ENCODE measurements at regions not wholly inside any gene's neighbourhood (a gene's known extent, or its start where the extent isn't known, plus 50 kb on each side); places are given as distances from the start of the nearest gene placed in this dataset.
"Not testable (repeated sequence)": the region's sequence is repeated elsewhere in the genome, so short reads cannot be mapped to it uniquely, and the experiment has no call there.

DNA sequence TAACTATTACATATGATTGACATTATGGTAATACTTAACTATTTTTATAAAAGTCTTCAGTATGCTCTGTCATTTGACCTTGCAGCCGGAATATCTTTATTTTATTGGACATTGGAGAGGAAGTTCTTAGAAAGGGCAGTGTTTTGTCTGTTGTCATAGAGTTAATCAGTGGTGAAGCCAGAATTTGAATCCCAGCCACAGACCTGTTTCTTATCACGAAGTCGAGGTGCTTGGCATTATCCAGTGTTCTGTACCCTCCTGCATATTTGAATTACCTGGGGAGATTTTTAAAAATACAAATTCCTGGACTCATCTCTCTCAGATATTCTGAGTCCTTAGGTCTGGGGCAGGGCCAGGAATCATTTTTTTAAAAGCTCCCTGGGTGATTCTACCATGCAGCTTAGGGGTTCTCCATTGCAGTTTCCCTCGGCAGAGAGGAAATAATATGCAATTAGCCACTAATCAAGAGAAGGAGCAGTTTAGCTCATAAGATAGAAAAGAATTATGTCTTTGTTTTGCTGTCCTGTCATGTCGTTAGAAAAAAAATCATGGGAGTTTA, 195.6 kb upstream of the CFAP20DC start:
- in situ Hi-C loops (cut with HindIII; ENCODE audit: low sequenced_read_pairs) = no loop called here

DNA sequence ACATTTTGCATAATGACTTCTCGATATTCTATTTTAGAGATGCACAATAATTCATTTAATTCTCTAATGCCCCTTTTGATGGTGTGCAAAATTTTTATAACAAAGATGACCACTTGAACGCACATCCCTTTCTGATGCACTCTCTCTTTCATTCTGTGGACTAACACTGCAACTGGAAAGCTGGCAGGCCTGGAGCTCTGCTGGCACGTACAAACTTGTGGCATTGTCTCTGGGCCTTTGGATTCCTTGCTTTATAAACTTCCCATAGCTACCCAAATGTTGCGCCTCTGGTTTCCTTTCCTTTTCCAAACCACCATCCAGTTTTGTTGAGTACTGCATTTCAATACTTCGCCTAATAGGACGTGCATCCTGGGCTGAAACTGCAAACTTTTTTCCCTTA, 194.5 kb upstream of the CFAP20DC start:
- in situ Hi-C loops (cut with HindIII; ENCODE audit: low sequenced_read_pairs) = no loop called here

DNA sequence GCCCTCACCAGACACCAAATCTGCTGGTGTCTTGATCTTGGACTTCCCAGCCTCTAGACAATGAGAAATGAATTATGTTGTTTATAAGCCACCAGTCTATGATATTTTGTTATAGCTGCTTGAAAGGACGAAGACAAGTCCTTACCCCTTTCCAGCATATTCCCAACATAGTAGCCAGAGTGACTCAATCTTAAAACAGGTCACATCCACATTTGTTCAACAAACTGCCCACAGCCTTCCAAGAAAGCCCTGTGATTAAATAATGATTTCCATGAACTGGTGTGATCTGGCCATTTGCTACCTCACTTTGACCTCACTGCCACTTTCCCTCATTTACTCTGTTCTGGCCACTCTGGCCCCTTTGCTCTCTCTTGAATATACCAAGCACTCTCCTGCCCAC, 193.7 kb upstream of the CFAP20DC start:
- in situ Hi-C loops (cut with HindIII; ENCODE audit: low sequenced_read_pairs) = no loop called here

DNA sequence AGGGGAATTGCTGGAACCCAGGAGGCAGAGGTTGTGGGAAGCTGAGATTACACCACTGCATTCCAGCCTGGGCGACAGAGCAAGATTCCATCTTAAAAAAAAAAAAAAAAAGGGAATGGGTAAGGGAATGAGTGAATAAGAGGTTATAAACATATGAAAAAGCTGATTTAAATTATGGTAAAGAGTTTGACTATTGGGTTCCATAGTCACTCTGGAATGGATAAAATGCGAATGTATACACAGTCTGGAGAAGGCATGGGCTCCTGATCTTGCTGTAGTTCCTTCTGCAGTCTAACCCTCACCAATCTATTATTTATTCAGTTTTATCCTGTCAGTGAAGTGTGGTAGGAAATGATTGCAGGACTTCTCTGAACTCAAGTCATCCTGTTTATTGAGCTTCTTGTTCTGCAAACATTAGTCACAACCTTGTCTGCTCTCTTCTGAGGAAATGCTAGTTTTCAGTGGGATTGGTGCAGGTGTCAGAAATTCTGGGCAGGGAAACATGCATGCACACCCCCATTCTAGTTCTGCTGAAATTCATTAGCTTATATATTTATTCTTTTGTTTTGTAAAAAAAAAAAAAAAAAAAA, 190.9 kb upstream of the CFAP20DC start:
- in situ Hi-C loops (cut with HindIII; ENCODE audit: low sequenced_read_pairs) = no loop called here

DNA sequence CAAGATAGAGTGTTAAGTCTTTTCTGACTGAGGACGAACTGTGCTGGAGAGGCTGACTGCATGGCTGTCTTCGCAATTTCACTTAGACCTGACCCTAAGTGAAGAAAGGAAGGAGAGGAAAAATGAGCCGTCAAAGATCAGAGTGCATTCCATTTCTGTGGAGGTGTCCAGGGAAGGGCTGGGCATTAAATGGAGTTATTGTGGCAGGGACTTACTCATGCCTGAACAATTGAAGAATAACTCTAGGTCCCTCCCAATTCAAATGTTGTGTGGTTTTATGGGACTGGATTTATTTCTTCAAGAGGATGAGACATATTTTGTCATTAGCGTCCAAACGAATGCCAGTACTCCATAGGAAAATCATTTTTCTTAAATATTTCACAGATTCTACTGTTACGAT, 187.3 kb upstream of the CFAP20DC start:
- in situ Hi-C loops (cut with HindIII; ENCODE audit: low sequenced_read_pairs) = no loop called here

DNA sequence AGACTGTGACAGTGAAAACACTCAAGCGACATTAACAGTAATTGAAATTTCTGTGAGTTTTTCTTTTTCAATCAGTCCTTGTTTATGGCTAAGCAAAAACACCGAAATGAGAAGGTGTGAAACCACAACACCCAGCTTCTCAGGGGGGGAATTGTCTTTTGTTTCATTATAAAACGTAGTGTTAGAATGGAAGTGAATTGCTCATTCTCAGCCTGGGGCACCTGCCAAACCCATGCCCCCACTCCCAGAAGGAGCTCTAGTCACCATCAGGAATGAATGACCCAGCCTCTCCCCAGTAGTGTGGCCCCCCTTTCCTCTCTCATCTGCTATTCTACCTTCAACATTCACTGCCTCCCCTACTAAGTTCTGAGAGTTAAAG, 185.8 kb upstream of the CFAP20DC start:
- in situ Hi-C loops (cut with HindIII; ENCODE audit: low sequenced_read_pairs) = no loop called here

DNA sequence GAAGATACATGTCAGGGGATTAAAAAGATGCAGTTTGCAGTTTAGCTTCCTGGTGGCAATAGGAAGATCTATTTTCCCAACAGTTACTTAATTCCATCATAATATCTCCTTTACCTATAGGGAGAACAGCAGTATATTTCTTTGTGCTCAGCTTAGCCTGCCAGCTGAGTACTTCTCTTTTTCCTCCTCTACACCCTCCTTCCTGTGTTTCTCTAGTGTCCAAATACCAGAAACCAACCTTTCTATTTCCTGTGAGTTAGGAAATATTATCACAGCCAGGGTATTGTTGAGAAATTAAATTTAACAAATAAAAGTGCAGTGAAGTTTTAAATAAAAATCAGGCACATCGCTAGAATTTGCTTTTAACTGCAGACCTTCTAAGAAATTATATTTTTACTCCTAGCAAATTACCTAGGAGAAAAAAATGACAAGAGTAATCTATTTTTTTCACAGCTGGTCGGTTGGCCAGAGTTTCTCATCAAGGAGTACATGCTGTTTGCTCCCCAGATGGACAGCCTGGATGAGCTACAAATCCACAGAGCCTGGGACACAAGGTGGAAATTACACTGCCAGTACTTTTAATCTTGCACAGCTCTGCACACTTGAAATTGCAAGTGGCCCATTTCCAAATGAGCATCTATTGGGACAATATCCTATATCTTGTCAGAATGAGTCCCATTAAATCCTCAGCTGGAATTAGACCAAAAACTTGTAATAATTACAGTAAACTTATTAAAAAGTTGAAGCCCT, 185.2 kb upstream of the CFAP20DC start:
- in situ Hi-C loops (cut with HindIII; ENCODE audit: low sequenced_read_pairs) = no loop called here

DNA sequence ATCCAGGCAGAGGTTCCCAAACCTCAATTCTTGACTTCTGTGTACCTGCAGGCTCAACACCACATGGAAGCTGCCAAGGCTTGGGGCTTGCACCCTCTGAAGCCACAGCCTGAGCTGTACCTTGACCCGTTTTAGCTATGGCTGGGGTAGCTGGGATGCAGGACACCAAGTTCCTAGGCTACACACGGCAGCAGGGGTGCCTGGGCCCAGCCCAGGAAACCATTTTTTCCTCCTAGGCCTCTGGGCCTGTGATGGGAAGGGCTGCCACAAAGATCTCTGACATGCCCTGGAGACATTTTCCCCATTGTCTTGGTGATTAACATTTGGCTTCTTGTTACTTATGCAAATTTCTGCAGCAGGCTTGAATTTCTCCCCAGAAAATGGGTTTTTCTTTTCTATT, 180.6 kb upstream of the CFAP20DC start:
- in situ Hi-C loops (cut with HindIII; ENCODE audit: low sequenced_read_pairs) = not testable (repeated sequence)

DNA sequence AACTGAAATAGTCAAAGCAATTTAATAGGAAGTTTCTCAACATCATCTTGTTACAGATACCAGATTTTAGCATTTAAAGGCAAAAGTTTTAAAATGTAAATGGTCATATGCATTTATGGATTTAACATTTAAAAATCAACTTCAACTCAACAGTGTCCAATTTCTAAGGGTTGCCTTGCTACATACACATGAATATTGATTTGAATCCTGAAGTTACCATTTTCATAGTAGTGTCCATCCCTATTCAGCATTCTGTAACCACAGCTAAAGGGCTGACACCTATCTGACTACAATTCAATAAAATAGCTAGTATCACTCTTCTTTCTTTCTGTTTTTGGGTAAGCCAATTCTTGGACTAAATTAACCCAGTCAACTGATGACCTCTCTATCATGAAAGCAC, 164.0 kb upstream of the CFAP20DC start:
- in situ Hi-C loops (cut with HindIII; ENCODE audit: low sequenced_read_pairs) = no loop called here

DNA sequence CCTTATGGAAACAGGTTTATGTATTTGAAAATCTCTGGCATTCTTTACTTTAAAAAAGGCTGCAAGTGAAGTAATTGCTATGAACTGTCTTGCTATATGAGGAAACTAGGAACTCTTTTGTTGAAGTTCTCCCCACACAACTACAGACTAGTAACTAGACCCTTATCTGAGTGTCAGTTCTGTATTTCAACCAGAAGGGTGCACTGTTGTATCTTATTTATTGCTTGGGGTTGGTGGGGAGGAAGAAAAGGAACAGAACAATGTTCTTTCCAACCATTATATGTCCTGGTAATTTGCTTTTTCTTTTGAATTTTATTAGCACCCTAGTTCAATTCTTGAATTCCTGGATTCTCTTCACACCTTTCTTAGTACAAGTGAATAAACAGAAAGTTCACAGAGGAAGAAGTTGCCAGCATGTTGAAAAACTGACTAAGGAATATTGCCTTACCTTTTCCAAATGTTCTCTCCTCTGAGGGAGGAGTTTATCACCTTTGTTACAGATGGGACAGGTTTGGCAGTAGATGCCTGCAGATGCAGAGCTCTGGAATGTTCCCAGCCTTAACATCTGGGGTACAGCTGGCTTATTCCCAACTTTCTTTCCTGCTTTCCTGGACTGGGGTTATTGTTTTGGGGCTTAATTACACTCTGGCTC, 162.4 kb upstream of the CFAP20DC start:
- in situ Hi-C loops (cut with HindIII; ENCODE audit: low sequenced_read_pairs) = no loop called here

DNA sequence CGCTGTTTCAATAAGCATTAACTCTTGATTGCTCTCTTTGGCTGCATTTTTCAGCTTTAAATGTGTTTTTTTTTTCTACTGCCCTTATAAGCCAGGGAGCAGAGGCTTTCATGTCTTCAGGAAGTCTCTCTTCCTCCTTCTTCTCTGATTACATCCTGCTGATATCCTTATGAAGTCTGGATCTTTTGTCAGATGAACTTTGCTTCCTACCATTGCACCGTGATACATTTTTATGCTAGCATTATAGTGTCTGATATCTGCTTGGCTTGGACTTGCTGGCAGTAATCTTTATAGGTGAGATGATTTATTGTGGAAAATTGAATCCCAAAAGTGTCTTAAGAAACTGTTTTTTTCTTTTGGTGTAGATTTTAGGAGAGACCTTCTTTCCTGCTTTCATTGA, 160.4 kb upstream of the CFAP20DC start:
- in situ Hi-C loops (cut with HindIII; ENCODE audit: low sequenced_read_pairs) = no loop called here

DNA sequence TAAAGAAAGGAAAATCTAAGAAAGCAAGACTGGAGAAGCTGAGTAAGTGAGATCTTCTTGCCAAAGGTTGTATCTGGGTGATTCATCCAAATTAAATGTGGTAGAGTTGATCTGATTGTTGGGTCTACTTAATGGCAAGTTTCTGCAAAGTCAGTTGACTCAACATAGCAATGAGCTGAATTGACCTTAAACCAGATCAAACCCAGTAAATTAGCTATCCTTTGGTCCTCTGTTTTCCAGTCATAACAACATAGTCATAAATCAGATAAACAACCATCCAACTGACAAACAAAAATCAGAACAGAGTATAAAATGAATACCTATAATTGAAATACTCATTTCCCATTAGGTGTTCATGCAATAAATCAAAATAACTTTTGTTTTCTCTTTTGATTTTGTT, 142.6 kb upstream of the CFAP20DC start:
- in situ Hi-C loops (cut with HindIII; ENCODE audit: low sequenced_read_pairs) = no loop called here

DNA sequence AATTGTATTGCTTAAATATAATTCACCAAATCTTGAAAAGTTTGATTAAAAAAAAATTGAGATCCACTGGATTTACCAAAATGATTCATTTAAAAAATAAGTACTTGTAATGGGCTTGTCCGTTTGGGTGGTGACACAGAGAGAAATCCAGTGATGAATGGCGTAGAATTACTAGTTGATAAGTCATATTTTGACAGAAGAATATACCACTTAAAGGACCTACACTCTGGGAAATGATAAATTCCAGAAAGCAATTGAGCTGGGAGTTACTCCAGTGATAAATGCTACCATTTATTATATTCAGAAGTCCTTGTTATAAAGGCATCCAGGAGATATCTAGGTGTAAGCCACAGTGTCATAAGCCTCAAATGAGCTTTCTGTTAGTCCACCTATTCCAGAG, 141.8 kb upstream of the CFAP20DC start:
- in situ Hi-C loops (cut with HindIII; ENCODE audit: low sequenced_read_pairs) = no loop called here

DNA sequence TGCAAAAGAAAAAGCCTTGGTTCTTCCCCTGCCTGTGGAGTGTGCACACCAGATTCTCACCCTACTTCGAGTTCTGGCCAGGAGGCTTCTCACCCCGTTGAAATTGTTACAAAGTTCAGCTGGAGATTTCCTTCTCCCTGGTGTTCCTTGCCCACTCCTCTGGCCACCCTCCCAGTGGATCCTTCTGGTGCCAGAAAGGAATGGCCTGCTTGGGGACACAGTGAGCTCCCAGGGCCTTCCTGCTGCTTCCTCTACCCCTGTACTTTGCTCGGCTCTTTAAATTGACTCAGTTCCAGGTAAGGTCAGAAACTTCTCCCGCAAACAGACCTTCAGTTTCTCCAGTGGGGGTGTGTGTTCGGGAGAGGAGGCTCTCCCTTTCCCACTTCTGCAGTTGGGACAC, 140.1 kb upstream of the CFAP20DC start:
- in situ Hi-C loops (cut with HindIII; ENCODE audit: low sequenced_read_pairs) = no loop called here

DNA sequence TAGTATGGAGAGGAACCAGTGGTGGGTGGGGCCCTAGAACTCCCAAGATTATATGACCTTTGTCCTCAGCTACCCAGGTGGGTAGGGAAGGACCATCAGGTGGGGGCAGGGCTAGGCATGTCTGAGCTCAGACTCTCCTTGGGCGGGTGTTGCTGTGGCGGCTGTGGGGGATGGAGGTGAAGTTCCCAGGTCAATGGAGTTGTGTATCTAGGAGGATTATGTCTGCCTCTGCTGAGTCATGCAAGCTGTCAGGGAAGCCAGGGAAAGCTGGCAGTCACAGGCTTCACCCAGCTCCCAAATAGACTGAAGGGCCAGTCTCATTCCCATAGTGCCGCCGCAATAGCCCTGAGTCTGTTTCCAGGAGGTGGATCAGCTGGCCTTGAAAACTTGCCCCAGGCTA, 139.7 kb upstream of the CFAP20DC start:
- in situ Hi-C loops (cut with HindIII; ENCODE audit: low sequenced_read_pairs) = no loop called here

DNA sequence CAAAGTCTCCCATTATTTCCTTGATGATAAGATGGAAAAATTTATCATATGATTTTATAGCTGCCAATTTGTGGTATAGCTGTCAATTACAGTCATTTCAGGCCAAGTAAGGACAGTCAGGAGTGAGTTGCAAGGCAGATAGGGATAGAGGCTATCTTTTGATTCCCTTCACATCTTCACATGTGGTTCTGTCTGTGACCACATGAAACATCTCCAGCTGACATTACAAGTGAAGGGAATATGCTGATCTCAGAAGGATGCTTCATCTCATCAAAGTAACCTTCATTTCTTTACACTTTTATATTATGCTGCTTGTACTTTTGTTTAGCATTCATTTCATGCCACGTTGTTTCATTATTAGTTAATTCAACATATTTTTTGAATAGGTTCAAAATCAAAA, 136.9 kb upstream of the CFAP20DC start:
- in situ Hi-C loops (cut with HindIII; ENCODE audit: low sequenced_read_pairs) = no loop called here

DNA sequence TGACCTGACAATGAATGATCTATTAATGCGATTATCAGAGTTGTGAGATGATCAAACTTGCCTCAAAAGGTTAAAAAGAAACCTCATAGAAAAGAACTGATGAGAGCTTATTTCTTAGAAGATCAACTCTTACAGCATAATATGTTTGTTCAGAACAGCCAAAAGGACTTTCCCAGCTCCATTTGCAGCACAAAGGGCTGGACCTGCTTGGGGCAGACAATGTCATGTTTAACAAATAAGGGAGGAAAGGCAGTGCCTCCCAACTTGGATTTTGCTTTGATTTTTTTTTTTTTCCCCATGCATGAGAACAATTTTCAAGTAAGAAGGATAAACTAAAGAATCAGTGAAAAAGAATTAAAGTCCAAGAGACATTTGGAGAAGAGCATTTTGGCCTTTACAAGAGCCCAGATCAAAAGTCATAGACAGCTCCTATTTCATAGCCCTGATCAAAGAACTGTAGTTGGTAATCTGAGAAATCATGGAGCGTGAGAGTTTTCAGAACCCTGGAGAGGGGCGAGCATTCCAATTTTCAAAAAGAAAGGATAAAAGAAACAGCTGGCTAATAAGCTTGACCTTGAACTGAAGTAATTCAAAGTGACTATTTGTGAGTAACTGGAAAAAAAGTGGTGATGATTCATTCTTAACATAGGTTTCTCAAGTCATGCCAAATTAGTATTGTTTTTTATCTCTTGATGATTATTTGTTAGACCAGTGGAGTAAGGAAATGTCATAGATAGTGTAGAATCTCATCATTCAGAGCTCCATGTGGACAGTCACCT, 136.0 kb upstream of the CFAP20DC start:
- in situ Hi-C loops (cut with HindIII; ENCODE audit: low sequenced_read_pairs) = no loop called here

DNA sequence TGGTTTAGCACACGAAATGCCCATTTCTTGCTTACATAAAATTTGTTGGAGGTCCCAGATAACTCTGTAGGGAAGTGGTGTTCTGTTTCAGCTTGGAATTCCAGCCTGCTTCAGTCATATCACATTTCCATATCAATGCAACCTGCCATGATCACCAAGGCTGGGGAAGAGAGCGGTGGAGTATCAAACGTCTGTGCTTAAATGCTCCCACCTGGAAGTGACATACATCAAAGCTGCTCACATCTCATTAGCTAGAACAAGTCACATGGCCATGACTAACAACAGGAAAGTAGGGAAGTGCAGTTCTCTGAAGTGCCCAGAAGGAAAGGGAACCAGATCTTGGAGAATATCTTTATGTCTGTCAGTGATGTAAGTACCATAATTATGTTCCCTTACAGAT, 130.2 kb upstream of the CFAP20DC start:
- in situ Hi-C loops (cut with HindIII; ENCODE audit: low sequenced_read_pairs) = no loop called here

DNA sequence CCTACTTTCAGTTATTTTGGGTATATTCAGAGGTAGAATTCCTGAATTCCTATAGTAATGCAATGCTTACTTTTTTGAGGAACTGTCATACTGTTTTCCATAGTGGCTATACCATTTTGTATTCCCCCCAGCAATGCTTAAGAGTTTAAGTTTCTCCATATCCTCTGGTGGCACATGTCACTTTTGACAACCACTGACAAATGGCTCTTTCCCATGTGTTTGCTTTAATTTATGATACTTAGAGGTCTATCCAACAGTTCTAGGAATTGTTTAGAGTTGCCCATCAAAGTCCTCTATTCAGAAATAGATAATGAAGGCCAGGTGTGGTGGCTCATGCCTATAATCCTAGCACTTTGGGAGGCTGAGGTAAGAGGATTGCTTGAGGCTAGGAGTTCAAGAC, 128.9 kb upstream of the CFAP20DC start:
- in situ Hi-C loops (cut with HindIII; ENCODE audit: low sequenced_read_pairs) = no loop called here

DNA sequence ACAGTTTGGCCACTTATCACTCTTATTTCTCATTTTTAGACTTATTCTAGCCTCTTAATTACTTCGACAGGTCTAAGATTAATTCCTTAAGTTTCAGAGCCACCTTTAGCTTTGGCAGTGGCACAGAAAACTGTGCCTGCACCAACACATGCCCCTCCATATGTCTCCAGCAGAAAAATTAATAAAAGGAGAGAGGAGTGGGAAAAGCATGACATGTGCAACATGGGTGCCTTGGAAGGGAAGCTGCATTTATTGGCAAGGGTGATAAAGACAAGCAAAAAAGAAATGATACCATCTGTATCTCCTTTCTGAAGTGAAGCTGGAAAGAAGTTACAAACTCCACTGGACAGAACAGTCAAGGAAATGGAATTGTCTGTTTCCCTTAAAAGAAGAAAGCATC, 121.7 kb upstream of the CFAP20DC start:
- in situ Hi-C loops (cut with HindIII; ENCODE audit: low sequenced_read_pairs) = no loop called here

DNA sequence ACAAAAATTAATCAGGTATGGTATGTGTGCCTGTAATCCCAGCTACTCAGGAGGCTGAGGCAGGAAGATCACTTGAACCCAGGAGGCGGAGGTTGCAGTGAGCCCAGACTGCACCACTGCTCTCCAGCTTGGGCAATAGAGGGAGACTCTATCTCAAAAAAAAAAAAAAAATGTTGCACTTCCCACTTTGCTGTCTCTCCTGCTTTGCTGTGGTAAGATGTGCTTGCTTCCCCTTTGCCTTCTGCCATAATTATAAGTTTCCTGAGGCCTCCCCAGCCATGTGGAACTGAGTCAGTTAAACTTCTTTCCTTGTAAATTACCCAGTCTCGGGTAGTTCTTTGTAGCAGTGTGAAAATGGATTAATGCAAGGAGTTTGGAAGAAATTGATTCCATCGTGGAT, 120.3 kb upstream of the CFAP20DC start:
- in situ Hi-C loops (cut with HindIII; ENCODE audit: low sequenced_read_pairs) = not testable (repeated sequence)
